Stimulated activated CD4-positive, alpha-beta T cell treated with anti-CD3 and anti-CD28 coated beads, TNF-alpha, amount 100 ng/mL, for 1 hour (primary cell): ENCODE measurements at regions not wholly inside any gene's neighbourhood (a gene's known extent, or its start where the extent isn't known, plus 50 kb on each side); places are given as distances from the start of the nearest gene placed in this dataset.

Experiments used
- DNase-seq, 3 donors: peaks; one replicate each; pipeline ENCODE4 v3.0.0-alpha.2; 2020; ENCODE audit warnings: low read depth in 3 of 3, low spot score in 1 of 3

DNA sequence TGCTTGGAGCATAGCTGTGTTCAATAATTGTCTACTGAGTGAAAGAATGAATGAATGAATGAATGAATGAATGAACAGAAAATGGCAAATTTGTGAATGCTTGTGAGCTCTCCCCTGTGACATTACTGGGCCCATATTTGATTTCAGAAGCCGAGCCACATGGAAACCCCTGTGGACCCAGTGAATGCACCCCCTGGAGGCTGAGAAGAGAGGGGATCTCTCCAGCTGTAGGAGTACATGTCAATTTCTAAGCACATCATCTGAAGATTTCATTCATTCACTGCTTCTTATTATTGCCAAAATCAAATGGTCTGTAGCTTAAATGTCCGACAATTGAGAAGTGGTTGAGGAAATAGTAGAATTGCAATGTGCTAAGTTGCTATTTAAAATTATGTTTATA, 58.3 kb upstream of the DOCK1 start:
- DNase-seq, result no peak

DNA sequence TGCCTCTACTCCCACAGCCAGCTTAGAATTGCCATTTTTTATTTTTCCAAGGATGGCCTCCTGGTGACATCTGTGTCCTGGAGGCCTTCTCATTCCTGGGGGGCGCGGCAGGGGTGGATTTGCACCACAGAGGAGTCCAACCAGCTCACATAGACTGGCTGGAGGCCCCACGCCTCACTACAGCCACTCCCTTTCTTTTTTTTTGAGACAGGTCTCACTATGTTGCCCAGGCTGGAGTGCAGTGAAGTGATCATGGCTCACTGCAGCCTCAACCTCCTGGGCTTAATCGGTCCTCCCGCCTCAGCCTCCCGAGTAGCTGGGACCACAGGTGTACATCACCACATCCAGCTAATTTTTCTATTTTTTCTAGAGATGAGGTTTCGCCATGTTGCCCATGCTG, 57.6 kb upstream of the DOCK1 start:
- no peak for DNase-seq

DNA sequence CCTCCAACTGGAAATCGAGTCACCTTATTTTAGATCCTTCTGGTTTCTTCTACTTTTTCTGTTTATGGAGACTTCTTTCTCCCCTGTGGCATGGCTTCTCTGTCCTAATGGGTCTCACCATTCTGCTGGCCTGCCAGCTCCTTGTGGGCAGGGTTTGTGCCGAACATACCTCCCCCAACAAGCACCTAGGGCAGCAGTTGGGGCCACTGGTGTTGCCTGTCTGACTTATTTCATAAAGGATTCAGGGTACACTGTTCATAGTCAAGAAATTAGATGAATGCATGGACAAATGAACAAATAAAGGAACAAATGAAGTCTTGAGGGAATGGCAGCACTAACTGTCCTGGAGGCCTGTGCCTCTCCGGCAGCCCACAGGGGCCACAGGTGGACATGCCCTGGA, 55.6 kb upstream of the DOCK1 start:
- DNase-seq, result no peak

DNA sequence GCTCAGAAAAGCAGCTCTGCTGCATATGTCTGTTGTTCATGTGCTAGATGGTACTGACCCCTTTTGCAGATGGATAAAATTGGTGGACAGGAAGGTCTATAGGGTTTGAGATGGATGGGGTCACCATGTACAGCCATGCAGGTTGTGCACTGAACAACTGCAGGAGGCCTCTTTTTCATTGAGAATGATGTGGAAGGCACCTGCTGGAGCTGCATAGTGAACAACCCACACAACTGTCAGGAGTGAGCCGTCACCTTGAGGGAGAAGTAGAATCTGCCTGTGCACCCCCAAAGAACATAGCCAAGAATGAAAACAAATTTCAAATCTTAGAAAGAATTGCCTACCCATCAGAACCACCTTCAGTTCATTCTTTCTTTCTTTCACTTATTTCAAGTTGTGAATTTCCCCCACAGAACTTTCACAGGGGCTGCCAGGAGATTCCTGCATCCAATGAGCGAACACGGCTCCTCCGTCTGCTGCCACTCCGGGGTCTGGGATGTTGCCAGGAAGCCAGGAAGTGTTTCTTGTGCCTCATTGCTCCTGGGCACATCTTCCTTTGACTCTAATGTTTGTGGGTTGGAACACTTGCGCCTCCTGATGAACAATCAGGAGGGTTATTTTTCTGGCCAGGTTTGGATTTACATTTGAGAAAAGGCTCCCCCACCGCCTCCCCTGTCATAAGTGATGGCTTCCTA, 53.7 kb upstream of the DOCK1 start:
- DNase-seq, result no peak

DNA sequence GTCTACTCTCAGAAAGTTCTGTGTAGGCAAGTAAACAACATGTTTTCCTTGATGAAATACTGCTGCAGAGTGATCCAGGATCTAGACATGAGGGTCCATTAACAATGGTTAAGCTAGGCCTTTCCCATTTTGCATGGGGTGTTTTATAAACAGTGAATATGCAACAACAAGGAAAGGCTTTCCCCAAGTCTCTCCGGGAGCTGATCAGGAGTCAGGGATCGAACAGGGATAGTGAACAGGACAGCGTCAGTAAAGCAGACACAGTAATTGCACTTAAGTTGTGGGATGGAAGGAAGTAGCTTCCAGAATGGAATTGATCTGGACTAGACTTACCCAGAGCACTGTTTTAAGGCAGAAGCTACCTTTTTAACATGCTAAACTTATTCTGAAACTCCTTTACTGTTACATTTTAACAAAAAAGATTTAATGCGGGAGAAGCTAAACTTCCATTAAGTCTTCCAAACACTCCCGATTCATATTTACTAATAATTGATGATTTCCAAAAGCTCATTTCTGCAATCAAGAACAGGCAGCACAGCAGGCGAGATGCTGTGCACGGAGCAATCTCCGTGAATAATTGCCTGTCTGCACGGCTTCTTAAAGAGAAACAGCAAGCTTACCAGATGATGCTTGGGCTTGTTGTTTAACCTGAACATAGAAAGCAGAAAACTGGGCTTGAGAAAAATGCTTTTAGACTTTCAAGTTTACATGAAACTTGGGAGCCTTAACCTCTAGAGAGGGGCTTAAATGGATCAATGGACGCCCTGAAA, 50.3 kb upstream of the DOCK1 start:
- DNase-seq, result no peak
